ENCODE measurements at regions not wholly inside any gene's neighbourhood (a gene's known extent, or its start where the extent isn't known, plus 50 kb on each side); places are given as distances from the start of the nearest gene placed in this dataset.

GRCh38 chr1:79646880-79647279 lies 640.4 kb upstream of the ADGRL4 start (continued):
- no peak for TF ChIP-seq CTCF (IDR thresholded peaks at IDR 0.05; ENCODE audit: low read depth, low read length, missing input control)
- TF ChIP-seq FOXA1 (IDR thresholded peaks at IDR 0.05): no peak
- no peak for TF ChIP-seq ATF3 (IDR thresholded peaks at IDR 0.05)
- TF ChIP-seq ZBTB33 (IDR thresholded peaks at IDR 0.05): no peak
- no peak for TF ChIP-seq NR2F2 (IDR thresholded peaks at IDR 0.05)

- Histone ChIP-seq H3K4me1 (ENCODE audit: control insufficient read depth in 4 of 4, insufficient read depth in 4 of 4, low read length in 3 of 4) (no peaks in the 10 kb centered on the region), H3K27me3 (ENCODE audit: control insufficient read depth in 4 of 4, insufficient read depth in 4 of 4, low read length in 3 of 4) (no peaks in the 10 kb centered on the region), H3K9ac (ENCODE audit: low read depth in 1 of 2, low read length in 2 of 2) (no peak overlapping the region), H3K4me3 (ENCODE audit: low read depth in 1 of 3, low read length in 3 of 3) (no peak overlapping the region), H3K27ac (ENCODE audit: low read depth in 1 of 2, low read length in 2 of 2) (no peak overlapping the region), H3K36me3 (ENCODE audit: control insufficient read depth in 4 of 4, insufficient read depth in 3 of 4, low read depth in 1 of 4, low read length in 3 of 4) (no peaks in the 10 kb centered on the region), H3K9me3 (ENCODE audit: control insufficient read depth in 4 of 4, low read length in 3 of 4) (no peaks in the 10 kb centered on the region)
- no peak for DNase-seq (ENCODE audit: low spot score)
- WGBS: 95% methylated on average over 2 of the region's 2 CpGs
- no peak for TF ChIP-seq HNF4G (IDR thresholded peaks at IDR 0.05)
- no peak for TF ChIP-seq RXRA (IDR thresholded peaks at IDR 0.05)
- no peak for TF ChIP-seq REST (IDR thresholded peaks at IDR 0.05)
- TF ChIP-seq FOXA2 (IDR thresholded peaks at IDR 0.05): no peak
- no peak for TF ChIP-seq HNF4A (conservative IDR thresholded peaks at IDR 0.05)
- TF ChIP-seq SP1 (IDR thresholded peaks at IDR 0.05): no peak
- no peak for TF ChIP-seq GABPA (IDR thresholded peaks at IDR 0.05 in 1 of 2, conservative IDR thresholded peaks at IDR 0.05 in 1 of 2)
- no peak for TF ChIP-seq FOXA1 (IDR thresholded peaks at IDR 0.05)
- TF ChIP-seq TAF1 (conservative IDR thresholded peaks at IDR 0.05): no peak
- TF ChIP-seq EGR1 (IDR thresholded peaks at IDR 0.05; ENCODE audit: low read depth in 2 of 2): no peak
- TF ChIP-seq CTCF (IDR thresholded peaks at IDR 0.05; ENCODE audit: low read depth, low read length, missing input control): no peak
- TF ChIP-seq ZBTB33 (IDR thresholded peaks at IDR 0.05): no peak
- TF ChIP-seq JUND (IDR thresholded peaks at IDR 0.05): no peak
- no peak for TF ChIP-seq YY1 (IDR thresholded peaks at IDR 0.05)
- no peak for TF ChIP-seq MAX (IDR thresholded peaks at IDR 0.05)
Measured at GRCh38 chr1:79638382-79638781, 631.9 kb upstream of the ADGRL4 start.

Measured in liver (tissue), 8 donors.